Inflammatory macrophage treated with lipopolysaccharide for 4 hours (primary cell): ENCODE measurements at regions not wholly inside any gene's neighbourhood (a gene's known extent, or its start where the extent isn't known, plus 50 kb on each side); places are given as distances from the start of the nearest gene placed in this dataset.
"Not testable (repeated sequence)": the region's sequence is repeated elsewhere in the genome, so short reads cannot be mapped to it uniquely, and the experiment has no call there.

ENCODE experiments used
- DNase-seq: peaks from one replicate; pipeline ENCODE4 v3.0.0-alpha.2; 2020

DNA sequence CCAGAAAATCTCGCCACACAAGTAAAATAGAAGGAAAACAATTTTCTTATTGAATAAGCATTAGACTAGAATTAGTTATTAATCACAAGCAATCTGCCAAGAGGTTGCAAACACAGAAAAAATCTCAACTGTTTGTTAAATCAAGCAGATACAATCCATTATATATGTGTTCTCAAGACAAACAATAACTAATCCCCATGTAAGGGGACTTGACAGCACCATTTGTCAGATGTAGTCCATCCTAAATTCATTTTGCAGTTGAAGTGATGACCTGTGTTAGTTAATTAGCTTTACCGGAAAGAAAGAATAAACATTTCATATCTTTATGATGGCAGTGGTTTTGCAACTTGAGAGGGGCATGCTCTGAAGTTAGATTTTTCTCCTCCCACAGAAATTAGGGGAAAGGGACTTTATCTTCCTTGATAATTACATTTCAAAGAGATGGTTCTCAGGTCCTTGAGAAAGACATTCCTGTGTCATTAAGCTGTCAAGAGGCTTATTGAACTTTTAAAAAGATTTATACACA is 1588.0 kb downstream of the GRIK2 start:
- no peak for DNase-seq

GRCh38 chr6:102980951-102981350 is 1587.4 kb downstream of the GRIK2 start:
- no peak for DNase-seq

DNA sequence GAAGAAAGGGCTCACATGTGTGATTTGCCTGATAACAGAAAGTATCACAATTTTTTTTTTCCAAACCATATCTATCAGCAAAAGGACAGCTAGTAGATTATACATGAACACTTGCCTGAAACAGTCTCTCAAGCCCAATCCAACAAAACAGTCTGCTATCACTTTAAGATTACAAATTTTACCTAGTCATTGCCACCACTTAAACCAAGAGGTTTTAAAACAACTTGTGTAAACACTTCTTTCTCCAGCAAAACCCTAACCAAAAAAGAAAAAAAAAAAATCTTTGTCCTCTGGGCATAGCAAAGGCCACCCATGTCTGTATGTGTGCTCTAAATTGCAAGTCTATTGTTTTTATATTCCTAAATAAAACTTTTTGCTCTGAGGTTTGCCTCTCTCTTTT is 1568.4 kb downstream of the GRIK2 start:
- no peak for DNase-seq

DNA sequence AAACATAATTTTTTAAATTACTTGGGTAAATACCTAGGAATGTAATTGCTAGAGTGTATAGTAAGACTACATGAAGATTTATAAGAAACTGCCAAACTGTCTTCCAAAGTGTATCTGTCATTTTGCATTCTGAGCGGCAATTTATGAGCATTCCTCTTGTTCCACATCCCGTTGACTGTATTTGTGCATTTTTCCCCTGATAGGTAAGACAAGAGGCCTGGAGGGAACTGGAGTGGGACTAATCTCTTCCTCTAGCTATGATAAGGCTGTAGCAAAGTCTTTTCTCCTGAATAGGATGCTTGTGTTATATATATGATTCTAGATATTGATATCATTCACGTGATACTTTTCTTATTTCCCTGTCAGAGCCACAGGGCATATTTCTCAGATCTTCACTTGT is 1557.5 kb downstream of the GRIK2 start:
- DNase-seq: no peak

DNA sequence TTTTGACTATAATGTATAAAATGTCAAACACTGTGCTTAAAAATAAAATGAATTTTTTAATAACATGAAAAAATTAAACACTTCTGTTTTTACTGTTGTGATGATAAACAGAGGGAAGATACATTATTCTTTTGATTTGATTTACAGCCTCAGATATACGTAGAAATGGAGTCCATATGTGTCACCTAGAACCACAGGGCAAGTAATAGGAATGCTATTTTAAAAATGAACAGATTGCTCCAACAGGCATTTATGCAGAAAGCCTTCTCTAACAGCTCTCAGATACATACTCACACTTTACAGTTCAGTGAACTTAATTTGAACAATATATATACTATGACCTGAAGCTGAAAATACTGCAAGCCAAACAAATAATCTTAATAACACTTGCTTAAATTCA is 1551.0 kb downstream of the GRIK2 start:
- no peak for DNase-seq

DNA sequence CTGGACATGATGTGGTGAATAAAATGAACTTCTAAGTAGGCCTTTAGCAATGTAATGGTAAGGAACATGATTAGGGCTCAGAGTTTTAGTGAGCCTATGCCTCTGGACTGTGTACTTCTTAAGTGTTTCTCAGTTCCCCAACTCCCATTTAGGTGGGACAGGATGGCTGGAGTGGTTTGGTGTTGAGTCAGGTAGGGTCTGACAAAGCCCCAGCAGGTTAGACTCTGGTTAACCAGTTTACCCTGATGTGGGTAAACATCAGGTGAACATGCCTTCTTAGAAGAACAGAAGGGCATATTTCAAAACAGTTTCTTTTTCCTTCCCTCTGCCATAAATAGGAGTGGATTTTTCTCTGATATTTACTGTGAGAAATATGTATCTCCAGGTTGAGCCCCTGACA is 1548.7 kb downstream of the GRIK2 start:
- DNase-seq: no peak

DNA sequence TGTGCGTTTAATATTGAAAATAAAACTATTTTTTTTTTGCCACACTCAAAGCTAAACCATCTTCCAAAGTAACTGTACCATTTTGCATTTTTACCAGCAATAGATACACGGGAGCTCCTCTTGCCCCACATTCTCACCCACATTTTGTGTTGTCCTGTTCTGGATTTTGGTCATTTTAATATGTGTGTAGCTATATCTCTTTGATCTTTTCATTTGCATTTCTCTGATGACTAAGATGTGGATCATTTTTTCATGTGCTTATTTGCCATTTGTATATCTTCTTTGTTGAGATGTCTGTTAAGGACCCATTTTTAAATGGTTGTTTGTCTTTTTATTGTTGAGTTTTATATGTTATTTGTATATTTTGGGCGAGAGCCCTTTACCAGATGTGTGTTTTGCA is 1543.5 kb downstream of the GRIK2 start:
- DNase-seq: no peak

GRCh38 chr6:102928109-102928508 is 1534.6 kb downstream of the GRIK2 start:
- no peak for DNase-seq

GRCh38 chr6:102918161-102918560 is 1524.7 kb downstream of the GRIK2 start:
- DNase-seq: no peak

- no peak for DNase-seq
Observed at GRCh38 chr6:102911571-102911970, 1518.1 kb downstream of the GRIK2 start.

DNA sequence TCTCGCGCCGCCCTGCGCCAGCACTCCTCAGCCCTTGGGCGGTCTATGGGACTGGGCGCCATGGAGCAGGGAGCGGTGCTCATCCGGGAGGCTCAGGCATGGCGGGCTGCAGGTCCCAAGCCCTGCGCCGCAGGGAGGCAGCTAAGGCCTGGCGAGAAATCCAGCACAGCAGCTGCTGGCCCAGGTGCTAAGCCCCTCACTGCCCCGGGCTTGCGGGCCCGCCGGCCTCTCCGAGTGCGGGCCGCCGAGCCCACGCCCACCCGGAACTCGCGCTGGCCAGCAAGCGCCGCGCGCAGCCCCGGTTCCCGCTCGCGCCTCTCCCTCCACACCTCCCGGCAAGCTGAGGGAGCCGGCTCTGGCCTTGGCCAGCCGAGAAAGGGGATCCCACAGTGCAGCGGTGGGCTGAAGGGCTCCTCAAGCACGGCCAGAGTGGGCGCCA is 1517.2 kb downstream of the GRIK2 start:
- not testable (repeated sequence) for DNase-seq

DNA sequence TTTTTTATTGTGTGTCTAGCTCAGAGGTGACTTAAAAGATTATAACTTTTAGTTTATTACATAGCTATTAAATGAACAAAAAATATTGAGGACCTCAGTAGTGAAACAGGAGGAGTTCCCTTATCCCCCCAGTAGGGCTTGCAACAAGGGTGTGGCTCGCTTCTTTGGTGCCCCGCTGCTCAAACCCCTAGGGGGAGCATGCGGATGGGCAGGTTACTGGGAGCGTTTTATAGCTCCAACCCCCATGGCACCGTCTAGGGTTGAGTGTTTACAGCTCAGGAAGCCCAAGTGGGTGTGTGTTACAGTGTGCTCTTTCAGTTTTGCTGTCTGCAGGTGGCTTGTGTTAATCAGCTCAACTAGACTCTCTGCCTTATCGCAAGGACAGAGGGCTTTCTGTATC is 1513.7 kb downstream of the GRIK2 start:
- DNase-seq: no peak

DNA sequence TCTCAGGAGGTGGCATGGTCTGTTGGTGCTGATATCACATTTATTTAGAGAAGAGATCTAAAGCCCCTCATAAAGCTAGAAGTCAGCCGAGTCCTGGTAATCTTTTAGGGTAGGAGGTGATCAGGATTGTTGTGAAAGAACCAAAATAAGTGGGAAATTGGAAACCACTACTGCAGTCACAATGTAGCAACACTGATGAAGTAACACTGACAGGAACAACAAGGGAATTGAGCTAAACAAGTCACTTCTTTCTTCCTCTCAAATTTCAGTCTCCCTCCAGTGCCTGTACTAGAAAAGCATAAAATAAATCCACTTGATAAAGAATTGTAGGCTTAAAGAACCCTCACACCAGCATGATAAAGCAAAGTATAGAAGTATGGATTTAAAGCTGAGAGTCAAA is 1509.0 kb downstream of the GRIK2 start:
- DNase-seq: no peak

GRCh38 chr6:102895683-102896082 is 1502.2 kb downstream of the GRIK2 start:
- DNase-seq: no peak

DNA sequence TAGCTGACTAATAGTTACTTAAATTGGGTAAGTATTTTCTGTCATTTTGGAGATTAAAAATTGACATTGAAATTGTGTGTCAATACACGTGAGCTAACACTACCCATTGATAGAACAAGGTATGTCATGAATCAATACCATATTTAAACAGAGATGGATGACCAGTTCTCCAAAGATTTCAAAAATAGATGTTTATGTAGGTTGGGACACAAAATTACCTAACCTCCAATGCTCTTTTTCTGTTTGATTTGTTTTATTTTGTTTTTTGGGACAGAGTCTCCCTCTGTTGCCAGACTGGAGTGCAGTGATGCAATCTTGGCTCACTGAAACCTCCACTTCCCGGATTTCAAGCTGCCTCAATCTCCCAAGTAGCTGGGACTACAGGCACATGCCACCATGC is 1491.7 kb downstream of the GRIK2 start:
- no peak for DNase-seq

DNA sequence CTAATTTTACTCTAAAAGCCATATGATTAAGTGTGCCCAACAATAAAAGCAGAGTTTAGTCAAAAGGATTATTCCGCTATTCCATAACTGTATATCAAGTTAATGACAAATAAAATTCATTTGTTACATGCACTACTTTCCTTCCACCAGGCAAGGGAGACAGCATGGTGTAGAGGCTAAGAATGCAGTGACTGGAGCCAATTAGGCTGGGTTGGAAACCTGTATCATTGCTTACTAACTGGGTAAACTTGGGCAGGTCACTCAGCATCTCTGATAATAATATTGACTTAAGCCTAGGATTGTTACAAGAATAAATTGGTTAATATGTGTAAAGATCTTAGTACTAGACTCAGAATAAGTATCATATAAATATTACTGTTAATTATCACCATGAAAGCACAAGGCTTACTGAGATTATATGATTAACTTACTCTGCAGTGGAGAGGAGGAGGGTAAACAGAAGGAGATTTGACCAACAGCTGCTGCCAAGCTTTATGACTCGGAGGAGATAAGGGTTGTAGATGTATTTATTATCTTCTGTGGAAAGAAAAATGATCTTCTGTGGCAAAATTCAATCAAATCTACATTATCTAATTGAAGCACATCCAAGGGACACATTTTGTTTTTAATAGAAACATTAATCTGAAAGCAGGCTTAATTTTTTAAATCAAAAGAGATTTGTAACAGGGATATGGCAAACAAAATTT is 1459.9 kb downstream of the GRIK2 start:
- DNase-seq: no peak

- no peak for DNase-seq
Observed at GRCh38 chr6:102848796-102849195, 1455.3 kb downstream of the GRIK2 start.

GRCh38 chr6:102848210-102848609 is 1454.7 kb downstream of the GRIK2 start:
- DNase-seq: no peak

DNA sequence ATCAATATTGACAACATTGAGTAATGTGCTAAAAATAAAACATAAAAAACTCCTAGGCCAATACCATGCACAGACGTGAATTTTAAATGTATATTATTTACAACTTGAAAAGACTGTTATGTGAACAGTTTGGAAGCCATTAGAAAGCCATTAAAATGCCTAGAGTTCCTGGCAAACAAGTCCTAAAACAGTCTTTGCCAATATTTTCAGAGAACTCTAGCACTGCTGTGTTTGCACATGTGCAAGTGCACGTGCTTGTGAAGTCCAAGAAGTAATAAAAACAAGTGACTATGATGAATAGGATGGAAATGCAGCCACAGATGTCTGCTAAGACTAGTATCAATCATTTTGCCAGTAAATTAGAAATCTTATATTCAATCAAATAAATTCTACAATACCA is 1447.6 kb downstream of the GRIK2 start:
- DNase-seq: no peak

DNA sequence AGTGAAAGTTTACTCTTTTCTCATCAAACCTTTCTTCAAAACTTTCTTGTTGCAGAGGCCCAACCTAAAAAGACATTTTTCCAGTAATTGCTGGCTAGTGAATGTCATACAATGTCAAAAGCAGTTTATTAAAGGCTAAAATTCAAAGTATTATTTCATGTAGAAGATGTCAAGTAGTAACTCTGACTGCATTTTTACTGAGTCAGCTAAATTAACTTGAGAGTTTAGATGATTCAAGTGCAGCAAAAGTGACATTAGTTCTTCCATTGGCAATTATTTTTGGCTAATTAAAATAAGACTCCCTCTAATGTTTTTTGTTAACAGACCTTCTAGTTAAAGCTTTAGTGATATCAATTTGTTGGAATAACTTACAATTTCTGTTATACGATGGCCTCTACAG is 1438.5 kb downstream of the GRIK2 start:
- DNase-seq: no peak

DNA sequence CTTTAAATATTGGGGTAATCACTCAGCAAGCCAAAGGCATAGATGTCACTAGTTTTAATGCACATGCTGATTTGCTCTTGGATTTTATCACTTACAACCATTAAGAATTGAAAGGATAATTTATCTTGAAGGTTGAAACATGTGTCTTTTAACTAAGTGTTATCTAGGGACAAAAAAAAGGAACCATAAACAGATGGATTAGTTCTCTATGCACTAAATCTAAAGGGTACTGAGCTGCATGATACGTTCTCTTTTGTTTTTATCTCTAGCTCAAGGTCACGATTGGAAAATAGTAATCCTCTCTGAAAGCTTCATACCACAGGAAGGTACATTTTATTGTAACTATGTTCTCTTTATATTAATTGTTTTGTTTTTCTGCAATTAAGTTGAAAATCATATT is 1426.6 kb downstream of the GRIK2 start:
- DNase-seq: no peak

- DNase-seq: no peak
Observed at GRCh38 chr6:102815207-102815606, 1421.7 kb downstream of the GRIK2 start.

DNA sequence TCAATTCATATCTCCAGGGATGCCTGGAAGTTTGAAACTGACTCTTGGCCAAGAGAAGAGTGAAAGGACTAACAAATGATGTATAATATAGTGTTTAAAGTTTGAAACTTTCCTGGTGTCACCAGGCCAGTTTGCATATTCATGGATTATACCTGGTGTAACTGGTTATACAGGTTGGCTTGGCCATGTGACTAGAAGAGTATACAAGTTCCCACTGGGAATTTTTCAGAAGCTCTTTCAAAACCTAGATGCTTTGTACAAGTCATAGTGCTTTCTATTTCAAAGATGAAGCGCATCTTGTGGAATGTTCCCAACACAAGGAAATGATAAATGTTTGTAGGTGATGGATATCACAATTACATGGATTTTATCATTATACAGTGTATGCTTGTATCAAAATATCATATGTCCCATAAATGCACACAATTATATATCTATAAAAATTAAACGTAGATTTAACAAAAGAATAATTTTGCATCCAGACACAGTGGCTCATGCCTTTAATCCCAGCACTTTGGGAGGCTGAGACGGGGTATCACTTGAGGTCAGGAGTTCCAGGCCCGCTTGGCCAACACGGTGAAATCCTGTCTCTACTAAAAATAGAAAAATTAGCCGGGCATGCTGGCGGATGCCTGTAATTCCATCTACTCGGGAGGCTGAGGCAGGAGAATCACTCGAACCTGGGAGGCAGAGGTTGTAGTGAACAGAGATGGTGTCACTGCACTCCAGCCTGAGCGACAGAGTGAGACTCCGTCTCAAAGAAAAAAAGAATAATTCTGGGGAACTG is 1420.2 kb downstream of the GRIK2 start:
- no peak for DNase-seq

DNA sequence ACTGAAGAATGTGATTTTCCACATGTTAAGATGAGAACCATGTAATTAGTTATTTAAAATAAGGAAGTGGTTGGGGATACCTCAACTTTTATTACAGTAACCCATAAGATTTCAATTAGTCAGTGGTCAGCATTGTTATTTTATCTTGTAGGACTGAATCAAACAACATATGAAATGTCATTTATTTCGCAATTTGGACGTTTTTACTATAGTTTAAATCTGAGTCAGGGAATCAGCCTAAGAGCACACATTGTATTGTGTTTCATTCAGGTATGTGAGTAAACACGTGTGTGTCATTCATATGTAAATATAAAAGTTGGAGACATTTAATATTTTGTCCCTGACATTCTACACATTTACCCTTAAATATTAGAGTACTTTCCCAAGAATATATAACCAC is 1418.7 kb downstream of the GRIK2 start:
- DNase-seq: no peak
